Dedifferentiated amniotic fluid mesenchymal stem cell (primary cell): ENCODE measurements at regions not wholly inside any gene's neighbourhood (a gene's known extent, or its start where the extent isn't known, plus 50 kb on each side); places are given as distances from the start of the nearest gene placed in this dataset.
"Not testable (repeated sequence)": the region's sequence is repeated elsewhere in the genome, so short reads cannot be mapped to it uniquely, and the experiment has no call there.

Experiments used
- DNase-seq: peaks from one replicate; pipeline ENCODE4 v3.0.0-alpha.2; 2016; ENCODE audit errors: extremely low spot score

GRCh38 chr13:83825676-83826075 lies 56.6 kb downstream of the SLITRK1 start:
- DNase-seq = no peak

GRCh38 chr13:83824560-83824959 lies 57.7 kb downstream of the SLITRK1 start:
- DNase-seq = no peak

- DNase-seq = no peak
These were observed 58.2 kb downstream of the SLITRK1 start for GRCh38 chr13:83824120-83824519.

- DNase-seq = no peak
These were observed 62.7 kb downstream of the SLITRK1 start for GRCh38 chr13:83819611-83820010.

- DNase-seq = no peak
These were observed 63.1 kb downstream of the SLITRK1 start for GRCh38 chr13:83819156-83819555.

- DNase-seq = no peak
These were observed 66.2 kb downstream of the SLITRK1 start for GRCh38 chr13:83816081-83816480.

GRCh38 chr13:83815598-83815997 lies 66.7 kb downstream of the SLITRK1 start:
- DNase-seq = no peak

GRCh38 chr13:83810136-83810535 lies 72.1 kb downstream of the SLITRK1 start:
- DNase-seq = no peak

- DNase-seq = no peak
These were observed 77.8 kb downstream of the SLITRK1 start for GRCh38 chr13:83804356-83804962.

- DNase-seq = no peak
These were observed 83.5 kb downstream of the SLITRK1 start for GRCh38 chr13:83798731-83799130.

GRCh38 chr13:83796364-83796763 lies 85.9 kb downstream of the SLITRK1 start:
- DNase-seq = no peak

- DNase-seq = no peak
These were observed 87.7 kb downstream of the SLITRK1 start for GRCh38 chr13:83794583-83794982.

GRCh38 chr13:83780227-83780626 lies 102.0 kb downstream of the SLITRK1 start:
- DNase-seq = no peak

- no peak for DNase-seq
These were observed 108.3 kb downstream of the SLITRK1 start for GRCh38 chr13:83773961-83774360.

- DNase-seq = no peak
These were observed 116.5 kb downstream of the SLITRK1 start for GRCh38 chr13:83765796-83766195.

- no peak for DNase-seq
These were observed 120.6 kb downstream of the SLITRK1 start for GRCh38 chr13:83761631-83762030.

GRCh38 chr13:83755210-83755609 lies 127.1 kb downstream of the SLITRK1 start:
- not testable (repeated sequence) for DNase-seq

- peak; percentile 20 for DNase-seq
These were observed 128.2 kb downstream of the SLITRK1 start for GRCh38 chr13:83753912-83754624.

- DNase-seq = no peak
These were observed 130.1 kb downstream of the SLITRK1 start for GRCh38 chr13:83752141-83752540.

GRCh38 chr13:83740622-83741021 lies 141.7 kb downstream of the SLITRK1 start:
- DNase-seq = no peak

- no peak for DNase-seq
These were observed 143.9 kb downstream of the SLITRK1 start for GRCh38 chr13:83738407-83738806.

- DNase-seq = no peak
These were observed 149.0 kb downstream of the SLITRK1 start for GRCh38 chr13:83733293-83733692.

- no peak for DNase-seq
These were observed 149.5 kb downstream of the SLITRK1 start for GRCh38 chr13:83732755-83733154.

- DNase-seq = no peak
These were observed 151.2 kb downstream of the SLITRK1 start for GRCh38 chr13:83731113-83731512.
